Right atrium auricular region (tissue), 2 donors: ENCODE measurements at regions not wholly inside any gene's neighbourhood (a gene's known extent, or its start where the extent isn't known, plus 50 kb on each side); places are given as distances from the start of the nearest gene placed in this dataset.

Experiments
- DNase-seq: peaks from one replicate; pipeline ENCODE4 v3.0.0-alpha.2; 2019; ENCODE audit warnings: low spot score
- H3K27ac ChIP-seq, 2 donors: fragments of 200-600 bp; sonication (generic); 1 replicate in 1 of 2; 2 replicates in 1 of 2; pipeline ENCODE4 v1.5.1; 2016 to 2019
- H3K27me3 ChIP-seq, 2 donors: fragments of 200-600 bp; sonication (generic); one replicate each; pipeline versions ENCODE4 v1.5.1 to v1.6.0; 2017 to 2019
- H3K36me3 ChIP-seq: fragments of 200-600 bp; sonication (generic); one replicate; pipeline ENCODE4 v1.5.1; 2016
- H3K4me1 ChIP-seq, 2 donors: fragments of 200-600 bp; sonication (generic); one replicate each; pipeline versions ENCODE4 v1.5.1 to v1.6.0; 2017 to 2019
- H3K4me3 ChIP-seq, 2 donors: fragments of 200-600 bp; sonication (generic); 1 replicate in 1 of 2; 2 replicates in 1 of 2; pipeline ENCODE4 v1.5.1; 2017 to 2019; ENCODE audit warnings: mild to moderate bottlenecking in 1 of 2, moderate library complexity in 1 of 2
- H3K9me3 ChIP-seq, 2 donors: fragments of 200-600 bp; sonication (generic); one replicate each; pipeline ENCODE4 v1.5.1; 2019
- TF ChIP-seq, protein P1 (sequence below), 2 donors: fragments of 200-600 bp; sonication (generic); IDR thresholded peaks; one replicate each; pipeline ENCODE4 v1.5.1; 2019; ENCODE audit warnings: antibody characterized with exemption in 2 of 2

DNA sequence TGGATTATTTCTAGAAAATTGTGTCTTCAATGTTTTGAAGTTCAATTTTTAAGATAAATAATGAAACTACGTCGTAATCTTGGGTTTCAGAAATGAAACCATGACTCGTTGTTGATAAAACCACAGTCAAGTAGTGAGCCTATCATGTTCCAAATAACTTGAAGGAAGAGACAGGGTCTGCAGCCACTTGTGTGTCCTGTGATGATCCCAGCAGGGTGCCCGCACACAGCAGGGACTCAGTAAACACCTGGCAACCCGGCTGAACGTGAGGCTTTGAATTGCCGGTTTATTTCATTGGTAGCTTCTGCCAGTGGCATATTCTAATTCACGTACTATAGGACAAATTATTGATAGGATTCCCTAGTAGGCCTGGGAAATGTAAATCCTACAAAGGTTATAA, 679.6 kb downstream of the IRX1 start:
- H3K27me3 ChIP-seq: no peaks in the 10 kb centered on the region
- TF ChIP-seq, protein P1, sequence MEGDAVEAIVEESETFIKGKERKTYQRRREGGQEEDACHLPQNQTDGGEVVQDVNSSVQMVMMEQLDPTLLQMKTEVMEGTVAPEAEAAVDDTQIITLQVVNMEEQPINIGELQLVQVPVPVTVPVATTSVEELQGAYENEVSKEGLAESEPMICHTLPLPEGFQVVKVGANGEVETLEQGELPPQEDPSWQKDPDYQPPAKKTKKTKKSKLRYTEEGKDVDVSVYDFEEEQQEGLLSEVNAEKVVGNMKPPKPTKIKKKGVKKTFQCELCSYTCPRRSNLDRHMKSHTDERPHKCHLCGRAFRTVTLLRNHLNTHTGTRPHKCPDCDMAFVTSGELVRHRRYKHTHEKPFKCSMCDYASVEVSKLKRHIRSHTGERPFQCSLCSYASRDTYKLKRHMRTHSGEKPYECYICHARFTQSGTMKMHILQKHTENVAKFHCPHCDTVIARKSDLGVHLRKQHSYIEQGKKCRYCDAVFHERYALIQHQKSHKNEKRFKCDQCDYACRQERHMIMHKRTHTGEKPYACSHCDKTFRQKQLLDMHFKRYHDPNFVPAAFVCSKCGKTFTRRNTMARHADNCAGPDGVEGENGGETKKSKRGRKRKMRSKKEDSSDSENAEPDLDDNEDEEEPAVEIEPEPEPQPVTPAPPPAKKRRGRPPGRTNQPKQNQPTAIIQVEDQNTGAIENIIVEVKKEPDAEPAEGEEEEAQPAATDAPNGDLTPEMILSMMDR (IDR thresholded peaks at IDR 0.05): no peak
- peaks cover 0 to 8% of the 10 kb centered on the region in 2 donors for H3K9me3 ChIP-seq
- no peak overlapping the region for H3K27ac ChIP-seq
- no peaks in the 10 kb centered on the region for H3K36me3 ChIP-seq
- DNase-seq: no peak
- H3K4me1 ChIP-seq: no peaks in the 10 kb centered on the region
- H3K4me3 ChIP-seq: no peak overlapping the region

DNA sequence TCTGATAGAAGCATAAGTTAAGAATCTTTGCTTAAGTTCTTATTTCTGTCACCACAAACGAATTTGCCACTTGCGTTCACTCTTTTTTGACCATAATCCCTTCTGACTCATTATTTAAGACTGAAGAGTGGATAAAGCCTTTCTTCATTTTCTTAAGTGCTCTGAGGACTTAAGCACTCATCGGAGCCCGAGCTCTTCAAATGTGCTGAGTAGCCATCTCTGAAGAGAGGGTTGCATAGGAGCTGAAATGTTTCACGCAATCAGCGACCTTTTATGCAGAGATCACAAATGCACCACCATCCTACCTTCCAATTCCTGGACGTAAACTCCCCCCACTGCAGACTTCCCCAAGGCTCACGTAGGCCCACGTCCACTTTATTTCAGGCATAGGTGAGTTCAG, 699.2 kb downstream of the IRX1 start:
- Histone ChIP-seq H3K9me3 (no peaks in the 10 kb centered on the region), H3K36me3 (no peaks in the 10 kb centered on the region), H3K4me3 (no peak overlapping the region), H3K4me1 (no peaks in the 10 kb centered on the region), H3K27me3 (no peaks in the 10 kb centered on the region), H3K27ac (no peak overlapping the region)
- no peak for DNase-seq
- TF ChIP-seq, protein P1 (IDR thresholded peaks at IDR 0.05): no peak

DNA sequence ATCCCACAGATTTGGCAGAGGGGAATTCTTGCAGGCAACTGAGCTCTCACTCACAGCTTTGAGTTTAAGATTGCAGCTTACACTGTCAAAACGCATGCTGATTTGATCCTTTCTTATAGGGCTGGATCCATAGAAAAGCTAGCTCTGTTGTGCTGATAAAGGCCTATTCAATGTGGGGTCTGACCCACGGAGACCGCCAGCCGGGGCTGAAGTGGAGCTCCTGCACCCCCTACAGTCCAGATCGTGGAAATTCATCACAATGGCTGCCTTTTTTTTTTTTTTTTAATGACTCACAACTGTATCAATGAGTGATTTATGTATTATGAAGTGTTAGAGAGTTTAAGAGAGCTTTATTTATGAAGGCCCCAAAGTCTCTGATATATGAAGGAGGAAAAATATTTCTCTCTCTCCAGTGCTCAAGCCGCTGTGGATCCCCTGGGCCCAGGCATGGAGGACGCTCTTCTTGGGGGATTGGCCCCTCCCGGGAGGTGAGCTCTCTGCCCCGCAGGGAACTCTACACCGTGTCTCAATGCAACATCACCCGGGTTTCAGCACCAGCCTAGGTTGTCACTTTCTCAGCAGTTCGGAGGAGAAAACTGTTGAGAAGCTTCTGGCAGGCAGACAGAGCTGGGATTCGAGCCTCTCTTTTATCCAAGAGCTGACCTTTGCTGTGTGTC, 700.2 kb downstream of the IRX1 start:
- Histone ChIP-seq H3K4me3 (no peak overlapping the region), H3K4me1 (no peaks in the 10 kb centered on the region)
- no peak for DNase-seq

DNA sequence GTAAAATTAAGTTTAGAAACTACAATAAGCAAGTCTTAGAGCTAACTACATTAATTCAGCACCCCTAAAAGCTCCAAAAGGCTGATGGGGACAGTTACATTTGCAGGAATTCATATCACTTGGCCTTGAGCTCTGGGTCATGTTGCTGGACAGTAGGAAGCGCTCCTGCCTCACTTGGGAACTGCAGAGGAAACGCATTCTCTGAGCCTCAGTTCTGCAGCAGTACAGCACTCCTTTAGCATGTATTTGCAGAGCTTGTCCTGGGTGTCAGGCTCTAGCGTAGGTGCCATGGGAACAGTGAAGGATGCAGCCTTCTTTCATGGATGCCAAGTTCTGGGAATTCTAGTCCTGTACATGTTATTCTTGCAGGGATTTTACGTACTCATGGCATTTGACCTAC, 710.4 kb downstream of the IRX1 start:
- H3K9me3 ChIP-seq: no peaks in the 10 kb centered on the region
- no peak for DNase-seq
- TF ChIP-seq, protein P1 (IDR thresholded peaks at IDR 0.05): no peak
- no peaks in the 10 kb centered on the region for H3K36me3 ChIP-seq
- no peaks in the 10 kb centered on the region for H3K27me3 ChIP-seq
- H3K27ac ChIP-seq: no peak overlapping the region
- H3K4me3 ChIP-seq: no peak overlapping the region
- no peaks in the 10 kb centered on the region for H3K4me1 ChIP-seq

More for the DNA sequence above, 700.2 kb downstream of the IRX1 start:
- Histone ChIP-seq H3K27me3 (no peaks in the 10 kb centered on the region), H3K9me3 (no peaks in the 10 kb centered on the region), H3K27ac (no peak overlapping the region), H3K36me3 (no peaks in the 10 kb centered on the region)
- TF ChIP-seq, protein P1 (IDR thresholded peaks at IDR 0.05): peak in 1 of 2 donors; percentile 62

DNA sequence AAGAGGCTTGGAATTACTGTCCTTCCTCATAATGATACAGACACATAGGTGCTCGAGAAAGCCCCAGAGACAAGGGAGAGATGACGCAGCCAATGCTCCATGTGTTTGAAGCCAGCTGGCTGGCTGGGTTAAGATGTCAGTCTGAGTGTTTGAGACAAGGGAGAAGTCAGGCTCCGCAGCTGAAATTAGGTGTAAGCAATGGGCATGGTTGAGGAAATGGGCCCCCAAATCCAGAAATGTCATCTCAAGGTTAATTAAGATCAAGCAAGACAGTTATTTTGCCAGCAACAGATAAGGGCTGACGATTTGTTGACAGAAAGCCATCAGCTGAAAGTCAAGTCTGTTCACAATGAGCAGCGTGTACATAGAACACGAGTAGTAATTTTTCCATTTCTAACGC, 713.4 kb downstream of the IRX1 start:
- no peak for DNase-seq
- TF ChIP-seq, protein P1 (IDR thresholded peaks at IDR 0.05): no peak
- H3K27me3 ChIP-seq: no peaks in the 10 kb centered on the region
- no peak overlapping the region for H3K4me3 ChIP-seq
- H3K9me3 ChIP-seq: no peaks in the 10 kb centered on the region
- no peaks in the 10 kb centered on the region for H3K4me1 ChIP-seq
- no peak overlapping the region for H3K27ac ChIP-seq
- no peaks in the 10 kb centered on the region for H3K36me3 ChIP-seq

DNA sequence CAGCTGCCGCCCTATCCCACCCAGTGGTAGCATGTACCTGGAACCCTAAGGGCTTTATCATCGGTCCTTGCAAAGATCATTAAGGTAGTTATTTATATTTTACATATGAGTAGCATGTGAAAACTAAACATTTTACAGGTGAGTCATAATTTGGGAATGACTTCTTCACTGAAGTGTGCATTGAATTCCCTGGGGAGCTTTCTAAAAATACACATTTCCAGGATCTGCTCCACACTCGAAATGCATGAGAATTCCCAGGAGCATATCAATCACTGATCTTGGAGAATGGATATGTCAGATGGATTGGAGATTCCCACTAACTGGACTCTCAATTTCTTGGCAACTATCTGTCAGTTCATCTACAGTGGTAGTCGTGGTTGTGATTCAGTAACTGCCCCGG, 717.5 kb downstream of the IRX1 start:
- no peak overlapping the region for H3K4me3 ChIP-seq
- TF ChIP-seq, protein P1 (IDR thresholded peaks at IDR 0.05): no peak
- H3K27me3 ChIP-seq: no peaks in the 10 kb centered on the region
- no peaks in the 10 kb centered on the region for H3K36me3 ChIP-seq
- H3K4me1 ChIP-seq: no peaks in the 10 kb centered on the region
- no peak overlapping the region for H3K27ac ChIP-seq
- H3K9me3 ChIP-seq: no peaks in the 10 kb centered on the region
- no peak for DNase-seq
